ENCODE measurements at regions not wholly inside any gene's neighbourhood (a gene's known extent, or its start where the extent isn't known, plus 50 kb on each side); places are given as distances from the start of the nearest gene placed in this dataset.

- CTCF ChIA-PET: no interaction called here
- no peaks in the 10 kb centered on the region for H3K79me2 ChIP-seq (ENCODE audit: control insufficient read depth, insufficient read depth, low read length)
- no peak overlapping the region for H3K9ac ChIP-seq (ENCODE audit: low read length)
- POLR2A ChIA-PET: no interaction called here
- no peak overlapping the region for H3K4me3 ChIP-seq (ENCODE audit: control extremely low read depth in 1 of 5, extremely low read depth in 1 of 5, insufficient read depth in 1 of 5, low read depth in 2 of 5, low read length in 4 of 5)
- H3K9me3 Mint-ChIP-seq (ENCODE audit: insufficient read depth): peaks cover 2% of the 10 kb centered on the region
- no peak overlapping the region for H3K4me3 Mint-ChIP-seq
- no peak overlapping the region for H3K4me2 ChIP-seq (replicated peaks; ENCODE audit: low read depth, low read length, poor library complexity, severe bottlenecking)
- H3K4me1 ChIP-seq (ENCODE audit: control insufficient read depth in 2 of 2, insufficient read depth in 2 of 2, low read length in 2 of 2): no peaks in the 10 kb centered on the region
- H3K27ac Mint-ChIP-seq: no peak overlapping the region
- H3K4me1 Mint-ChIP-seq: no peaks in the 10 kb centered on the region
- H3K27me3 ChIP-seq (replicated peaks in 1 of 4; ENCODE audit: control extremely low read depth in 1 of 4, control insufficient read depth in 3 of 4, insufficient read depth in 4 of 4, low read length in 3 of 4): no peaks in the 10 kb centered on the region
- no peaks in the 10 kb centered on the region for H3K36me3 ChIP-seq (replicated peaks in 1 of 2; ENCODE audit: control extremely low read depth in 1 of 2, control insufficient read depth in 1 of 2, extremely low read depth in 1 of 2, insufficient read depth in 2 of 2, low read length in 1 of 2)
- no peak overlapping the region for H3K27ac ChIP-seq (ENCODE audit: low read length in 2 of 2)
- no peaks in the 10 kb centered on the region for H3K27me3 Mint-ChIP-seq
- no peak for DNase-seq
- no peaks in the 10 kb centered on the region for H3K9me3 ChIP-seq (ENCODE audit: control extremely low read depth in 1 of 3, control insufficient read depth in 2 of 3, insufficient read depth in 1 of 3, low read length in 2 of 3)
- intact Hi-C loops (cut with micrococcal nuclease): no loop called here
- no peak overlapping the region for H2AFZ ChIP-seq (ENCODE audit: insufficient read depth, low read depth, low read length, poor library complexity, severe bottlenecking)
- TF ChIP-seq CTCF (IDR thresholded peaks at IDR 0.05): no peak
- TF ChIP-seq EZH2 (IDR thresholded peaks at IDR 0.05; ENCODE audit: borderline replicate concordance, insufficient read depth, low read depth, low read length, poor library complexity, severe bottlenecking): no peak
- ATAC-seq (ENCODE audit: low read depth): no peak
- H4K20me1 ChIP-seq (ENCODE audit: control insufficient read depth, insufficient read depth, low read length, poor library complexity, severe bottlenecking): no peaks in the 10 kb centered on the region
Measured at GRCh38 chr4:129971419-129971818, 875.5 kb downstream of the C4orf33 start.

GRCh38 chr4:129972257-129972656 is 876.3 kb downstream of the C4orf33 start:
- Histone ChIP-seq H4K20me1 (ENCODE audit: control insufficient read depth, insufficient read depth, low read length, poor library complexity, severe bottlenecking) (no peaks in the 10 kb centered on the region), H3K27me3 (replicated peaks in 1 of 4; ENCODE audit: control extremely low read depth in 1 of 4, control insufficient read depth in 3 of 4, insufficient read depth in 4 of 4, low read length in 3 of 4) (no peaks in the 10 kb centered on the region), H3K4me2 (replicated peaks; ENCODE audit: low read depth, low read length, poor library complexity, severe bottlenecking) (no peak overlapping the region), H3K79me2 (ENCODE audit: control insufficient read depth, insufficient read depth, low read length) (no peaks in the 10 kb centered on the region), H3K4me3 (ENCODE audit: control extremely low read depth in 1 of 5, extremely low read depth in 1 of 5, insufficient read depth in 1 of 5, low read depth in 2 of 5, low read length in 4 of 5) (no peak overlapping the region), H3K9ac (ENCODE audit: low read length) (no peak overlapping the region), H3K36me3 (replicated peaks in 1 of 2; ENCODE audit: control extremely low read depth in 1 of 2, control insufficient read depth in 1 of 2, extremely low read depth in 1 of 2, insufficient read depth in 2 of 2, low read length in 1 of 2) (no peaks in the 10 kb centered on the region), H2AFZ (ENCODE audit: insufficient read depth, low read depth, low read length, poor library complexity, severe bottlenecking) (no peak overlapping the region), H3K4me1 (ENCODE audit: control insufficient read depth in 2 of 2, insufficient read depth in 2 of 2, low read length in 2 of 2) (no peaks in the 10 kb centered on the region), H3K9me3 (ENCODE audit: control extremely low read depth in 1 of 3, control insufficient read depth in 2 of 3, insufficient read depth in 1 of 3, low read length in 2 of 3) (no peaks in the 10 kb centered on the region), H3K27ac (ENCODE audit: low read length in 2 of 2) (no peak overlapping the region)
- Mint-ChIP-seq H3K4me1 (no peaks in the 10 kb centered on the region), H3K9me3 (ENCODE audit: insufficient read depth) (peaks cover 2% of the 10 kb centered on the region), H3K4me3 (no peak overlapping the region), H3K27me3 (no peaks in the 10 kb centered on the region), H3K27ac (no peak overlapping the region)
- ChIA-PET CTCF (no interaction called here), POLR2A (no interaction called here)
- intact Hi-C loops (cut with micrococcal nuclease): no loop called here
- no CpG with 5 or more reads among the region's 1 CpG for WGBS (ENCODE audit: insufficient coverage)
- no peak for ATAC-seq (ENCODE audit: low read depth)
- TF ChIP-seq EZH2 (IDR thresholded peaks at IDR 0.05; ENCODE audit: borderline replicate concordance, insufficient read depth, low read depth, low read length, poor library complexity, severe bottlenecking): no peak
- TF ChIP-seq CTCF (IDR thresholded peaks at IDR 0.05): no peak
- no peak for DNase-seq

Measured in B cell (primary cell).